OCI-LY1 (cell line): ENCODE measurements at regions not wholly inside any gene's neighbourhood (a gene's known extent, or its start where the extent isn't known, plus 50 kb on each side); places are given as distances from the start of the nearest gene placed in this dataset.

Experiments
- CTCF ChIP-seq: fragments of 200-600 bp; sonication (generic), shearing (Covaris generic); IDR thresholded peaks from 2 replicates; pipeline ENCODE4 v1.5.1; 2017; ENCODE audit warnings: mild to moderate bottlenecking, antibody characterized with exemption, low read length, moderate library complexity, mixed read lengths
- EZH2 ChIP-seq: fragments of 200-600 bp; sonication (generic), shearing (Covaris generic); IDR thresholded peaks from 2 replicates; pipeline ENCODE4 v1.8.0; 2017; ENCODE audit warnings: borderline replicate concordance, mixed run types, mild to moderate bottlenecking, antibody characterized with exemption, low read length, moderate library complexity, mixed read lengths

GRCh38 chr9:25224309-25224708 is 453.9 kb downstream of the TUSC1 start:
- TF ChIP-seq CTCF: no peak
- no peak for TF ChIP-seq EZH2
